Ishikawa (cell line): ENCODE measurements at regions not wholly inside any gene's neighbourhood (a gene's known extent, or its start where the extent isn't known, plus 50 kb on each side); places are given as distances from the start of the nearest gene placed in this dataset.

Experiments used
- CREB1 ChIP-seq: IDR thresholded peaks from 2 replicates; pipeline ENCODE4 v1.6.1; 2012; ENCODE audit warnings: low read depth
- EP300 ChIP-seq: IDR thresholded peaks from 2 replicates; pipeline ENCODE4 v1.6.1; 2012; ENCODE audit warnings: borderline replicate concordance
- MAX ChIP-seq: IDR thresholded peaks from 2 replicates; pipeline ENCODE4 v1.6.1; 2012
- RAD21 ChIP-seq: IDR thresholded peaks from 2 replicates; pipeline ENCODE4 v1.6.1; 2012; ENCODE audit warnings: low read depth

- TF ChIP-seq MAX (no peak), CREB1 (no peak), RAD21 (no peak), EP300 (no peak)
Observed at GRCh38 chr5:155514105-155514563, 500.6 kb downstream of the KIF4B start.
